Mucosa of descending colon (tissue), 3 donors: ENCODE measurements at regions not wholly inside any gene's neighbourhood (a gene's known extent, or its start where the extent isn't known, plus 50 kb on each side); places are given as distances from the start of the nearest gene placed in this dataset.

ENCODE experiments used
- ATAC-seq: fragments of 200-7000 bp; cut with Tn5 transposase; one replicate; pipeline ENCODE4 v1.9.1; 2020; ENCODE audit warnings: mild to moderate bottlenecking, moderate library complexity
- DNase-seq, 3 donors: peaks; one replicate each; pipeline ENCODE4 v3.0.0-alpha.2; 2020
- H3K36me3 ChIP-seq: fragments of 200-600 bp; one replicate; pipeline ENCODE4 v1.8.0; 2021; ENCODE audit warnings: low read depth, mild to moderate bottlenecking
- H3K4me1 ChIP-seq: fragments of 200-600 bp; one replicate; pipeline ENCODE4 v1.8.0; 2021; ENCODE audit warnings: low read depth, mild to moderate bottlenecking
- H3K4me3 ChIP-seq: fragments of 200-600 bp; one replicate; pipeline ENCODE4 v1.8.0; 2021; ENCODE audit warnings: mild to moderate bottlenecking
- H3K9me3 ChIP-seq: fragments of 200-600 bp; one replicate; pipeline ENCODE4 v1.8.0; 2021; ENCODE audit warnings: mild to moderate bottlenecking
- intact Hi-C, 2 donors: fragments of 100-400 bp; cut with DNase I in 1 of 2; cut with micrococcal nuclease in 1 of 2; formaldehyde crosslinking; loops; one replicate each; pipeline versions ENCODE4 v1.11.0 to v1.11.1; 2022; cut with DNase I, micrococcal nuclease
- TF ChIP-seq, protein P1 (sequence below): fragments of 200-600 bp; IDR thresholded peaks from one replicate; pipeline ENCODE4 v1.8.0; 2022; ENCODE audit warnings: antibody characterized with exemption, mild to moderate bottlenecking
- donor health status: DM: no; HTN: no; CAD: no; lungs with moderate emphysema.
- donor health status: DM: no; HTN: no; CAD: no.
- donor health status: DM: no; HTN: yes; CAD: no.

DNA sequence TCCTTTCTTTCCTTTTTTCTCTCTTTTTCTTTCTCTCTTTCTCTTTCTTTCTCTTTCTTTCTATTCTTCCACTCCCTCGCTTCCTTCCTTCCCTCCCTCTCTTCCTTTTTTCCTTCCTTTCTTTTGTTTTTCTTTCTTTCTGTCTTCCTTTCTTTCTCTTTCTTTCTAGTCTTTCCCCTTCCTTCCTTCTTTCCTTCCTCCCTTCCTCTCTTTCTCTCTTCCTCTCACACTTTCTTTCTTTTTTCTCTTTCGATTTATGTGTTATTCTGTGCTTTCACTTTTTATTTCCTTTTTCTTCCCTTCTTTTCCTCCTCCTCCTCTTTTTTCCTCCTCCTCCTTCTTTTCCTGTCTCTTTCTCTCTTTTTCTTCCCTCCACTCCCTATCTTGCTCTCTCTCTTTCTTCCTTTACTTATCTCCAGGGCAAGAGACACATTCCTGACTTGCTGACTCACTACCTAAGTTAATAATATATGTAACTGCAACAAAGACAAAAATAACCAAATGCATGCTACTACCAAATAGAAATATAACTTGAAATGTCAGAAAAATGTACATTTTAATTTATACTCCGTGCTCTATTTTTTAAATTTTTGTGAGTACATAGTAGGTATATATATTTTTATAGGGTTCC lies 445.5 kb downstream of the GABRG2 start:
- DNase-seq = no peak

DNA sequence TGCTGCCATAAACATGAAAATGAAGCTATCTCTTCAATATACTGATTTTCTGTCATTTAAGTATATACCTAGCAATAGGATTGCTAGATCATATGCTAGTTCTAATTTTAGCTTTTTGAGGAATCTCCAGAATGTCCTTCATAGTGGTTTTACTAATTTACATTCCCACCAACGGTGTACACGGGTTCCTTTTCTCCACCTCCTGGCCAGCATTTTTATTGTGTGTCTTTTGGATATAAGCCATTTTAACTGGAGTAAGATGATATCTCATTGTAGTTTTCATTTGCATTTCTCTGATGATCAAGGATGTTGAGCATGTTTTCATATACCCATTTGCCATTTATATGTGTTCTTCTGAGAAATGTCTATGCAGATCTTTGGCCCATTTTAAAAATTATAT lies 446.5 kb downstream of the GABRG2 start:
- no peak for DNase-seq
- Histone ChIP-seq H3K4me1 (no peaks in the 10 kb centered on the region), H3K9me3 (peaks cover 14% of the 10 kb centered on the region), H3K36me3 (no peaks in the 10 kb centered on the region), H3K4me3 (no peak overlapping the region)
- TF ChIP-seq, protein P1, sequence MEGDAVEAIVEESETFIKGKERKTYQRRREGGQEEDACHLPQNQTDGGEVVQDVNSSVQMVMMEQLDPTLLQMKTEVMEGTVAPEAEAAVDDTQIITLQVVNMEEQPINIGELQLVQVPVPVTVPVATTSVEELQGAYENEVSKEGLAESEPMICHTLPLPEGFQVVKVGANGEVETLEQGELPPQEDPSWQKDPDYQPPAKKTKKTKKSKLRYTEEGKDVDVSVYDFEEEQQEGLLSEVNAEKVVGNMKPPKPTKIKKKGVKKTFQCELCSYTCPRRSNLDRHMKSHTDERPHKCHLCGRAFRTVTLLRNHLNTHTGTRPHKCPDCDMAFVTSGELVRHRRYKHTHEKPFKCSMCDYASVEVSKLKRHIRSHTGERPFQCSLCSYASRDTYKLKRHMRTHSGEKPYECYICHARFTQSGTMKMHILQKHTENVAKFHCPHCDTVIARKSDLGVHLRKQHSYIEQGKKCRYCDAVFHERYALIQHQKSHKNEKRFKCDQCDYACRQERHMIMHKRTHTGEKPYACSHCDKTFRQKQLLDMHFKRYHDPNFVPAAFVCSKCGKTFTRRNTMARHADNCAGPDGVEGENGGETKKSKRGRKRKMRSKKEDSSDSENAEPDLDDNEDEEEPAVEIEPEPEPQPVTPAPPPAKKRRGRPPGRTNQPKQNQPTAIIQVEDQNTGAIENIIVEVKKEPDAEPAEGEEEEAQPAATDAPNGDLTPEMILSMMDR = no peak
- intact Hi-C loops = no loop called here
- ATAC-seq = no peak

More for the DNA sequence above, 445.5 kb downstream of the GABRG2 start:
- Histone ChIP-seq H3K4me3 (no peak overlapping the region), H3K9me3 (peaks cover 14% of the 10 kb centered on the region), H3K4me1 (no peaks in the 10 kb centered on the region), H3K36me3 (no peaks in the 10 kb centered on the region)
- TF ChIP-seq, protein P1 = no peak
- no peak for ATAC-seq
- intact Hi-C loops = no loop called here

DNA sequence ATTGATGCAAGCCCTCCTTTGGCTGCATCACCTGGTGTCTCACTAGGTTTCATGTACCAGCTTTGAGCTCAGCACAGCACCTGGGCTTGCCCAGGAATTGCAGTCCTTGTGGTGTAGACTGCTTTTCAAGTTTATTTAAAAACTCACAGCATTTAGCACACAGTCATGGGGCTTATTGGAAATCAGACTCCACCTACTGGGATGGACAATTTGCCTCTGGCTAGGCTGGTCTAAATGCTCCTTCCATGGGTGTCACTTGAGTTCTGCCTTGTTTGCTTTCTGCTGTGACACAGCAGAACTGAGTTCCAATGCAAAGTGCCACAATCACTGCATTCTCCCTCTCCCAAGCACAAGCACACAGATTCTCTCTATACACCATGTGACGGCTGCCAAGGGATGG lies 453.3 kb downstream of the GABRG2 start:
- H3K4me1 ChIP-seq = no peaks in the 10 kb centered on the region
- H3K36me3 ChIP-seq = no peaks in the 10 kb centered on the region
- H3K9me3 ChIP-seq = peaks cover 13% of the 10 kb centered on the region
- H3K4me3 ChIP-seq = no peak overlapping the region
- no peak for ATAC-seq
- TF ChIP-seq, protein P1 = no peak
- intact Hi-C loops = no loop called here
- no peak for DNase-seq

DNA sequence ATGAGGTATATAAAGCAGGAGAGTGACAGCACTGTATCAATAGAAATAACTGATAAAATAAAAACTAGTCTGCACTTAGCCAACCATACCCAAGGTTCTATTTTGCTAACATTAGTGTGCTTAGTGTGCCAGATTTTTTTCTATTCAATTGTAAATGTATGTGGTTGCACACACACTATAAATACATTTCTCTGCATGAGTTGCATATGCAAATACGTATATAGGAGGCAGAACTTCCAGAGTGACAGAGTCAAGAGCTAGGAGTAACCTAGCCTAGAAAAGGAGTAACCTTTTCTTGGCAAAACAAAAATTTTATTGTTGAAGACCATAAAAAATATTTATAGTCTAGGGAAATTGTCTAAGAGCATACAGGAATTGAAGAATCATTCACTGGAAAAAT lies 461.6 kb downstream of the GABRG2 start:
- no peak for DNase-seq
- TF ChIP-seq, protein P1 = no peak
- H3K4me1 ChIP-seq = no peaks in the 10 kb centered on the region
- intact Hi-C loops = no loop called here
- ATAC-seq = no peak
- peaks cover 9% of the 10 kb centered on the region for H3K9me3 ChIP-seq
- H3K4me3 ChIP-seq = no peak overlapping the region
- H3K36me3 ChIP-seq = no peaks in the 10 kb centered on the region

DNA sequence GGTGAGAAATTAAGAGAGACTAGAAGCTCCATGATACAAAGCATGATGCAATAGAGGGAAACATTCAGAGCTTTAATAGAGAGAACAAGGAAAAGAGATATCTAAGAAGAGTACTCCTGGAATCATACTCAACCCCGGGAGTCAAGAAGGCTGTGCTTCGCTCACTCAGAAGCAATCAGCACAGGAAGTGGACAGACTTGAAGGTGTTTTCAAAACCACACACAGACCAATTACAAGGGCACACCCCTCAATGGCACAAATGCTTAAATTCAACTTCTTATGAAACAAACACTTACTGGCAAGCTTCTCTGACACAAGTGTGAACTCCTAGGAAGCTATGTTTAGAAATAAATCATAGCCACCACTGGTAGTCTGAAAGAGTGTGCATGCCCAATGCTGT lies 462.3 kb downstream of the GABRG2 start:
- TF ChIP-seq, protein P1 = no peak
- Histone ChIP-seq H3K4me3 (no peak overlapping the region), H3K36me3 (no peaks in the 10 kb centered on the region), H3K4me1 (no peaks in the 10 kb centered on the region), H3K9me3 (peaks cover 6% of the 10 kb centered on the region)
- DNase-seq (no peak), ATAC-seq (no peak)
- intact Hi-C loops = no loop called here

DNA sequence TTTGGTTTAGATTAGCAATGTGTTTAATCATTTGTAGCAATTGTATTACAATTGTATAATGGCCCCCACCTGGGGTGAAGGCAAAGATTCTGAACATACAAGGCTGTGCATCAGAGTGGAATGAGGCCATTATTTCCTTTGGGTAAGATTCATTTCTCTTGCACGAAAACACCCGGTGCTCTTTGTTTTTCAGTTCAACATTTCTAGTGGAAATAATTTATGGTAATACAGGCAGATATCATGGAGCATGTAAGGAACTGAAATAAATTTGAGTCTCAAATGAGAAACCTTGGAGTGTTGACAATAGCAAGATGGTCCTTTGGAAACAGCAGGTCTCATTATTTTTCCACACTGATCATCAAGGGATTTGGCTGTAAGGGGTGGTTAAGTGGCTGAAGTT lies 475.9 kb downstream of the GABRG2 start:
- TF ChIP-seq, protein P1 = no peak
- intact Hi-C loops = no loop called here
- H3K4me1 ChIP-seq = no peaks in the 10 kb centered on the region
- H3K36me3 ChIP-seq = no peaks in the 10 kb centered on the region
- ATAC-seq (no peak), DNase-seq (no peak)
- no peak overlapping the region for H3K4me3 ChIP-seq
- H3K9me3 ChIP-seq = no peaks in the 10 kb centered on the region
